SH-SY5Y (cell line): ENCODE measurements at regions not wholly inside any gene's neighbourhood (a gene's known extent, or its start where the extent isn't known, plus 50 kb on each side); places are given as distances from the start of the nearest gene placed in this dataset.

Source experiments
- GATA2 ChIP-seq: IDR thresholded peaks from 2 replicates; pipeline ENCODE4 v1.6.1; 2011; ENCODE audit warnings: mild to moderate bottlenecking, low read depth, low read length
- GATA3 ChIP-seq: IDR thresholded peaks from 2 replicates; pipeline ENCODE4 v1.6.1; 2011; ENCODE audit warnings: low read depth, mild to moderate bottlenecking, low read length, moderate library complexity

GRCh38 chr9:107738789-107739188 is 249.2 kb upstream of the KLF4 start:
- TF ChIP-seq GATA3 (no peak), GATA2 (no peak)
